Activated naive CD4-positive, alpha-beta T cell treated with anti-CD3 and anti-CD28 coated beads, Interleukin-2, amount 10 ng/mL, durations not matched to agents 7 days and 5 days (primary cell): ENCODE measurements at regions not wholly inside any gene's neighbourhood (a gene's known extent, or its start where the extent isn't known, plus 50 kb on each side); places are given as distances from the start of the nearest gene placed in this dataset.
"Not testable (repeated sequence)": the region's sequence is repeated elsewhere in the genome, so short reads cannot be mapped to it uniquely, and the experiment has no call there.

Source experiments
- CTCF ChIA-PET: fragments of 350-600 bp; sonication (Branson Sonifier 250); formaldehyde crosslinking; loops from one replicate; lab custom pipeline; 2021; ENCODE audit warnings: antibody characterized with exemption; lab: Charles Lee
- DNase-seq: peaks from one replicate; pipeline ENCODE4 v3.0.0-alpha.2; 2020
- H3K27ac Mint-ChIP-seq: one replicate; pipeline ENCODE4 v1.8.0; 2021; ENCODE audit warnings: mild to moderate bottlenecking, moderate library complexity, mixed read lengths
- H3K27me3 Mint-ChIP-seq: one replicate; pipeline ENCODE4 v1.8.0; 2021; ENCODE audit warnings: mild to moderate bottlenecking, mixed read lengths
- H3K36me3 Mint-ChIP-seq: one replicate; pipeline ENCODE4 v1.8.0; 2021; ENCODE audit warnings: mixed read lengths
- H3K4me1 Mint-ChIP-seq: one replicate; pipeline ENCODE4 v1.8.0; 2021; ENCODE audit warnings: mixed read lengths
- H3K4me3 Mint-ChIP-seq: one replicate; pipeline ENCODE4 v1.8.0; 2021; ENCODE audit warnings: mild to moderate bottlenecking, moderate library complexity, mixed read lengths
- H3K9me3 Mint-ChIP-seq: one replicate; pipeline ENCODE4 v1.8.0; 2021; ENCODE audit warnings: mixed read lengths

- Mint-ChIP-seq H3K27ac (no peak overlapping the region), H3K27me3 (no peaks in the 10 kb centered on the region), H3K4me3 (no peak overlapping the region), H3K4me1 (no peaks in the 10 kb centered on the region), H3K36me3 (no peaks in the 10 kb centered on the region), H3K9me3 (peaks cover 2% of the 10 kb centered on the region)
- DNase-seq = no peak
- CTCF ChIA-PET = no interaction called here
These were observed 1279.5 kb downstream of the CDH12 start for GRCh38 chr5:21573416-21574314.

- H3K27me3 Mint-ChIP-seq, H3K4me3 Mint-ChIP-seq, H3K9me3 Mint-ChIP-seq, H3K36me3 Mint-ChIP-seq, DNase-seq, H3K4me1 Mint-ChIP-seq, H3K27ac Mint-ChIP-seq, CTCF ChIA-PET: not testable (repeated sequence)
These were observed 1281.9 kb downstream of the CDH12 start for GRCh38 chr5:21571196-21571595.

GRCh38 chr5:21559109-21559508, 1294.0 kb downstream of the CDH12 start:
- H3K27ac Mint-ChIP-seq, H3K4me3 Mint-ChIP-seq, H3K4me1 Mint-ChIP-seq, H3K9me3 Mint-ChIP-seq, H3K27me3 Mint-ChIP-seq, CTCF ChIA-PET, DNase-seq, H3K36me3 Mint-ChIP-seq: not testable (repeated sequence)

- H3K9me3 Mint-ChIP-seq, H3K27ac Mint-ChIP-seq, H3K4me3 Mint-ChIP-seq, CTCF ChIA-PET, H3K27me3 Mint-ChIP-seq, DNase-seq, H3K36me3 Mint-ChIP-seq, H3K4me1 Mint-ChIP-seq: not testable (repeated sequence)
These were observed 1300.9 kb downstream of the CDH12 start for GRCh38 chr5:21552263-21552662.

GRCh38 chr5:21550916-21551315, 1302.2 kb downstream of the CDH12 start:
- CTCF ChIA-PET, H3K27ac Mint-ChIP-seq, H3K36me3 Mint-ChIP-seq, DNase-seq, H3K4me3 Mint-ChIP-seq, H3K27me3 Mint-ChIP-seq, H3K4me1 Mint-ChIP-seq, H3K9me3 Mint-ChIP-seq: not testable (repeated sequence)

- H3K27ac Mint-ChIP-seq, H3K4me3 Mint-ChIP-seq, H3K27me3 Mint-ChIP-seq, H3K9me3 Mint-ChIP-seq, H3K4me1 Mint-ChIP-seq, H3K36me3 Mint-ChIP-seq, CTCF ChIA-PET, DNase-seq: not testable (repeated sequence)
These were observed 1305.5 kb downstream of the CDH12 start for GRCh38 chr5:21547656-21548055.

GRCh38 chr5:21535114-21535513, 1318.0 kb downstream of the CDH12 start:
- H3K9me3 Mint-ChIP-seq, CTCF ChIA-PET: not testable (repeated sequence)

GRCh38 chr5:21521157-21521556, 1332.0 kb downstream of the CDH12 start:
- H3K9me3 Mint-ChIP-seq = not testable (repeated sequence)

More at GRCh38 chr5:21535114-21535513, 1318.0 kb downstream of the CDH12 start:
- H3K36me3 Mint-ChIP-seq, H3K4me3 Mint-ChIP-seq, H3K4me1 Mint-ChIP-seq, H3K27ac Mint-ChIP-seq, H3K27me3 Mint-ChIP-seq, DNase-seq: not testable (repeated sequence)

GRCh38 chr5:21496926-21497325, 1356.2 kb downstream of the CDH12 start:
- DNase-seq, H3K27me3 Mint-ChIP-seq, H3K4me3 Mint-ChIP-seq, H3K4me1 Mint-ChIP-seq, H3K27ac Mint-ChIP-seq, H3K9me3 Mint-ChIP-seq, CTCF ChIA-PET: not testable (repeated sequence)
- H3K36me3 Mint-ChIP-seq = peaks cover 13% of the 10 kb centered on the region

More at GRCh38 chr5:21521157-21521556, 1332.0 kb downstream of the CDH12 start:
- DNase-seq, H3K36me3 Mint-ChIP-seq, H3K27ac Mint-ChIP-seq, H3K4me1 Mint-ChIP-seq, H3K27me3 Mint-ChIP-seq, H3K4me3 Mint-ChIP-seq, CTCF ChIA-PET: not testable (repeated sequence)

- H3K4me3 Mint-ChIP-seq, CTCF ChIA-PET, H3K27ac Mint-ChIP-seq, H3K4me1 Mint-ChIP-seq, H3K9me3 Mint-ChIP-seq, H3K27me3 Mint-ChIP-seq, DNase-seq: not testable (repeated sequence)
- H3K36me3 Mint-ChIP-seq = peaks cover 13% of the 10 kb centered on the region
These were observed 1357.1 kb downstream of the CDH12 start for GRCh38 chr5:21496056-21496455.

GRCh38 chr5:21495235-21495634, 1357.9 kb downstream of the CDH12 start:
- CTCF ChIA-PET, DNase-seq, H3K4me3 Mint-ChIP-seq, H3K4me1 Mint-ChIP-seq, H3K9me3 Mint-ChIP-seq, H3K27me3 Mint-ChIP-seq: not testable (repeated sequence)
- Mint-ChIP-seq H3K27ac (peak overlapping the region; percentile 66), H3K36me3 (peaks cover 13% of the 10 kb centered on the region)

- H3K4me1 Mint-ChIP-seq, H3K4me3 Mint-ChIP-seq, H3K9me3 Mint-ChIP-seq, DNase-seq, CTCF ChIA-PET, H3K27me3 Mint-ChIP-seq, H3K27ac Mint-ChIP-seq: not testable (repeated sequence)
- H3K36me3 Mint-ChIP-seq = peaks cover 13% of the 10 kb centered on the region
These were observed 1359.1 kb downstream of the CDH12 start for GRCh38 chr5:21494033-21494432.

GRCh38 chr5:21491182-21491581, 1362.0 kb downstream of the CDH12 start:
- H3K36me3 Mint-ChIP-seq, H3K4me1 Mint-ChIP-seq, CTCF ChIA-PET, H3K9me3 Mint-ChIP-seq, H3K27ac Mint-ChIP-seq, H3K27me3 Mint-ChIP-seq, DNase-seq, H3K4me3 Mint-ChIP-seq: not testable (repeated sequence)

- DNase-seq, H3K36me3 Mint-ChIP-seq, H3K4me1 Mint-ChIP-seq, CTCF ChIA-PET, H3K27ac Mint-ChIP-seq, H3K9me3 Mint-ChIP-seq, H3K4me3 Mint-ChIP-seq, H3K27me3 Mint-ChIP-seq: not testable (repeated sequence)
These were observed 1364.3 kb downstream of the CDH12 start for GRCh38 chr5:21488828-21489227.

GRCh38 chr5:21485458-21486000, 1367.6 kb downstream of the CDH12 start:
- H3K4me1 Mint-ChIP-seq, H3K9me3 Mint-ChIP-seq, DNase-seq, CTCF ChIA-PET, H3K4me3 Mint-ChIP-seq, H3K36me3 Mint-ChIP-seq, H3K27ac Mint-ChIP-seq, H3K27me3 Mint-ChIP-seq: not testable (repeated sequence)
